ENCODE measurements at regions not wholly inside any gene's neighbourhood (a gene's known extent, or its start where the extent isn't known, plus 50 kb on each side); places are given as distances from the start of the nearest gene placed in this dataset.

GRCh38 chr16:62760398-62760797 is 724.2 kb upstream of the CDH8 start:
- TF ChIP-seq CTCF (IDR thresholded peaks at IDR 0.05) (no peak), EP300 (IDR thresholded peaks at IDR 0.05; ENCODE audit: low read depth) (no peak), POLR2AphosphoS5 (IDR thresholded peaks at IDR 0.05) (peak in 1 of 3 donors; percentile 29)

Measured in transverse colon (tissue), 4 donors.